ENCODE measurements at regions not wholly inside any gene's neighbourhood (a gene's known extent, or its start where the extent isn't known, plus 50 kb on each side); places are given as distances from the start of the nearest gene placed in this dataset.

GRCh38 chr1:30262158-30262557 is 461.2 kb downstream of the MATN1 start:
- TF ChIP-seq FOXK2 (IDR thresholded peaks at IDR 0.05) (no peak), FOXM1 (IDR thresholded peaks at IDR 0.05; ENCODE audit: borderline replicate concordance) (no peak), ELF4 (IDR thresholded peaks at IDR 0.05) (no peak), SP1 (IDR thresholded peaks at IDR 0.05) (no peak), HDGF (IDR thresholded peaks at IDR 0.05; ENCODE audit: borderline replicate concordance) (no peak), ARNT (IDR thresholded peaks at IDR 0.05) (no peak), SUZ12 (IDR thresholded peaks at IDR 0.05) (no peak), L3MBTL2 (conservative IDR thresholded peaks at IDR 0.05) (no peak), TARDBP (IDR thresholded peaks at IDR 0.05) (no peak), BHLHE40 (IDR thresholded peaks at IDR 0.05; ENCODE audit: borderline replicate concordance) (no peak), LEF1 (IDR thresholded peaks at IDR 0.05; ENCODE audit: borderline replicate concordance) (no peak), FOXA1 (IDR thresholded peaks at IDR 0.05) (no peak), NFRKB (IDR thresholded peaks at IDR 0.05) (no peak)
- ChIA-PET CTCF (interaction anchor here (0.6 kb wide), 1 partner anchor 118 kb away, joined by 6 read pairs; no protein-coding TSS in a partner anchor), POLR2A (no interaction called here)
- DNase-seq (ENCODE audit: extremely low spot score): no peak

DNA sequence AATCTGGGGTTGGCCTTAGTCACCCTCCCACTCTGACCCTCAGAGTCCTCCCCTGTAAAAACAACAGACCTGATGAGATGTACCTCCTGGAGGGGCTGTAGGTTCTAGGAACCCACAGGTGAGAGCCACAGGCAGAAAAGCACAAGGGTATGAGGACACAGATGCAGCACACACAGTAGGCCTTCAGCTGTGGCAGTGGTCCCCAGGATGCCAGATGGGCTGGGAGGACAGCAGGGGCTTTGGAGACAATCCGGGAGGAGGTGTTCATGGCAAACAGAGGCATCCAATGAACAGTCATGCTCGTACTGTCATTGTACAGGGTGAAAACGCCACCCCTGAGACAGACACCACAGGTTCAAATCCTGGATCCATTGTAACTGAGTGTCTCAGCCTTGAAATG is 463.1 kb downstream of the MATN1 start:
- ChIA-PET POLR2A (no interaction called here), CTCF (no interaction called here)
- no peak for DNase-seq (ENCODE audit: extremely low spot score)
- TF ChIP-seq FOXK2 (IDR thresholded peaks at IDR 0.05) (no peak), CTBP1 (IDR thresholded peaks at IDR 0.05; ENCODE audit: borderline replicate concordance) (no peak), ELF4 (IDR thresholded peaks at IDR 0.05) (no peak), BHLHE40 (IDR thresholded peaks at IDR 0.05; ENCODE audit: borderline replicate concordance) (no peak), ARNT (IDR thresholded peaks at IDR 0.05) (no peak)

- ChIA-PET CTCF (no interaction called here), POLR2A (no interaction called here)
- no peak for DNase-seq (ENCODE audit: extremely low spot score)
- no peak for TF ChIP-seq ZNF384 (IDR thresholded peaks at IDR 0.05)
- TF ChIP-seq NFRKB (IDR thresholded peaks at IDR 0.05): no peak
- no peak for TF ChIP-seq HDGF (IDR thresholded peaks at IDR 0.05; ENCODE audit: borderline replicate concordance)
- no peak for TF ChIP-seq FOXM1 (IDR thresholded peaks at IDR 0.05; ENCODE audit: borderline replicate concordance)
Measured at GRCh38 chr1:30259631-30260030, 463.8 kb downstream of the MATN1 start.

GRCh38 chr1:30258876-30259275 is 464.5 kb downstream of the MATN1 start:
- TF ChIP-seq SUZ12 (IDR thresholded peaks at IDR 0.05) (no peak), CTBP1 (IDR thresholded peaks at IDR 0.05; ENCODE audit: borderline replicate concordance) (no peak), ARNT (IDR thresholded peaks at IDR 0.05) (no peak), HDGF (IDR thresholded peaks at IDR 0.05; ENCODE audit: borderline replicate concordance) (no peak), SP1 (IDR thresholded peaks at IDR 0.05) (no peak), NFRKB (IDR thresholded peaks at IDR 0.05) (no peak), ZNF384 (IDR thresholded peaks at IDR 0.05) (no peak), TARDBP (IDR thresholded peaks at IDR 0.05) (no peak), LEF1 (IDR thresholded peaks at IDR 0.05; ENCODE audit: borderline replicate concordance) (no peak), L3MBTL2 (conservative IDR thresholded peaks at IDR 0.05) (no peak), FOXM1 (IDR thresholded peaks at IDR 0.05; ENCODE audit: borderline replicate concordance) (no peak)
- DNase-seq (ENCODE audit: extremely low spot score): no peak
- CTCF ChIA-PET: no interaction called here
- POLR2A ChIA-PET: no interaction called here

DNA sequence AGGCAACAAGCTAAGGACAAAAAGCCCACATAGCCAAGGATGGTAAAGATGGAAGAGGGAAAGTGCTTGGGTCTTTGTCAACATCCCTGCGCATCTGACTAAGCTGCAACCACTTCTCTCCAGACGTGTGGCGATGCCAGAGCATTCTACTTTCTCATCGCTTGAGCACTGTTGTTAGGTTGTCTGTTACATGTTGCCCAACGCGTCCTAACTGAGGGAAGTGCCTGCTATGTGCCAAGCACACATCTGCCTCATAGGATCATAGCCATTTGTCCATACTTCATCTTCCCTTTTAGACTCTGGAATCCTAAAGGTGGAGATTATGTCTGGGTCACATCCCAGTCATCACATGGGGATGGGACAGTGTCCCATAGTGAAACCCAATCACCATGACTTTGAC is 464.9 kb downstream of the MATN1 start:
- CTCF ChIA-PET: no interaction called here
- TF ChIP-seq NFRKB (IDR thresholded peaks at IDR 0.05) (no peak), SUZ12 (IDR thresholded peaks at IDR 0.05) (no peak), LEF1 (IDR thresholded peaks at IDR 0.05; ENCODE audit: borderline replicate concordance) (no peak), FOXK2 (IDR thresholded peaks at IDR 0.05) (no peak), L3MBTL2 (conservative IDR thresholded peaks at IDR 0.05) (no peak), CTBP1 (IDR thresholded peaks at IDR 0.05; ENCODE audit: borderline replicate concordance) (no peak), FOXA1 (IDR thresholded peaks at IDR 0.05) (no peak), ZNF384 (IDR thresholded peaks at IDR 0.05) (no peak), BHLHE40 (IDR thresholded peaks at IDR 0.05; ENCODE audit: borderline replicate concordance) (no peak), HDGF (IDR thresholded peaks at IDR 0.05; ENCODE audit: borderline replicate concordance) (no peak), ARNT (IDR thresholded peaks at IDR 0.05) (no peak), ELF4 (IDR thresholded peaks at IDR 0.05) (no peak), FOXM1 (IDR thresholded peaks at IDR 0.05; ENCODE audit: borderline replicate concordance) (no peak), SP1 (IDR thresholded peaks at IDR 0.05) (no peak), TARDBP (IDR thresholded peaks at IDR 0.05) (no peak)
- TF ChIP-seq, protein P1, sequence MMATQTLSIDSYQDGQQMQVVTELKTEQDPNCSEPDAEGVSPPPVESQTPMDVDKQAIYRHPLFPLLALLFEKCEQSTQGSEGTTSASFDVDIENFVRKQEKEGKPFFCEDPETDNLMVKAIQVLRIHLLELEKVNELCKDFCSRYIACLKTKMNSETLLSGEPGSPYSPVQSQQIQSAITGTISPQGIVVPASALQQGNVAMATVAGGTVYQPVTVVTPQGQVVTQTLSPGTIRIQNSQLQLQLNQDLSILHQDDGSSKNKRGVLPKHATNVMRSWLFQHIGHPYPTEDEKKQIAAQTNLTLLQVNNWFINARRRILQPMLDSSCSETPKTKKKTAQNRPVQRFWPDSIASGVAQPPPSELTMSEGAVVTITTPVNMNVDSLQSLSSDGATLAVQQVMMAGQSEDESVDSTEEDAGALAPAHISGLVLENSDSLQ (IDR thresholded peaks at IDR 0.05): no peak
- DNase-seq (ENCODE audit: extremely low spot score): no peak
- POLR2A ChIA-PET: no interaction called here

- no peak for DNase-seq (ENCODE audit: extremely low spot score)
- CTCF ChIA-PET: no interaction called here
- TF ChIP-seq ELF4 (IDR thresholded peaks at IDR 0.05) (no peak), FOXA1 (IDR thresholded peaks at IDR 0.05) (no peak), TARDBP (IDR thresholded peaks at IDR 0.05) (no peak), SUZ12 (IDR thresholded peaks at IDR 0.05) (no peak), BHLHE40 (IDR thresholded peaks at IDR 0.05; ENCODE audit: borderline replicate concordance) (no peak), NFRKB (IDR thresholded peaks at IDR 0.05) (no peak), CTBP1 (IDR thresholded peaks at IDR 0.05; ENCODE audit: borderline replicate concordance) (no peak), FOXK2 (IDR thresholded peaks at IDR 0.05) (no peak), SP1 (IDR thresholded peaks at IDR 0.05) (no peak)
- POLR2A ChIA-PET: no interaction called here
Measured at GRCh38 chr1:30257742-30258380, 465.5 kb downstream of the MATN1 start.

DNA sequence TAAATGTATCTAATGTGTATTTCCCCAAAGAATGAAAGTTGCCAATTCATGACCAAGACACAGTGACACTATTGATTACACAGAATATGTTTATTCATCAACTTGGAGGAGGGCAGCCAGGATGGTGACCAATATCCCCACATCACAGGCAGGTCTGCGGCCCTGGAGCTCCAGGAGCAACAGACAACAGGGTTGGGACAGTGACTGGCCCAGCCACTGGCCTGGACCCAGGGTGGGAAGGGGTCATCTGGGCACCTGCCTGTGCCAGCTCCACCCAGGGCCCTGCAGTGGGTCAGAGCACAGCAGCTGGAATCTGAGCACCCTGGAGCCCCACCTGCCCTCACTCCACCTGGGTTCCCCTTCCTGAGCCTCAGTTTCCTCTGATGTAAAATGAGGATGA is 466.1 kb downstream of the MATN1 start:
- no peak for DNase-seq (ENCODE audit: extremely low spot score)
- ChIA-PET POLR2A (no interaction called here), CTCF (no interaction called here)
- TF ChIP-seq L3MBTL2 (conservative IDR thresholded peaks at IDR 0.05) (no peak), LEF1 (IDR thresholded peaks at IDR 0.05; ENCODE audit: borderline replicate concordance) (no peak)

DNA sequence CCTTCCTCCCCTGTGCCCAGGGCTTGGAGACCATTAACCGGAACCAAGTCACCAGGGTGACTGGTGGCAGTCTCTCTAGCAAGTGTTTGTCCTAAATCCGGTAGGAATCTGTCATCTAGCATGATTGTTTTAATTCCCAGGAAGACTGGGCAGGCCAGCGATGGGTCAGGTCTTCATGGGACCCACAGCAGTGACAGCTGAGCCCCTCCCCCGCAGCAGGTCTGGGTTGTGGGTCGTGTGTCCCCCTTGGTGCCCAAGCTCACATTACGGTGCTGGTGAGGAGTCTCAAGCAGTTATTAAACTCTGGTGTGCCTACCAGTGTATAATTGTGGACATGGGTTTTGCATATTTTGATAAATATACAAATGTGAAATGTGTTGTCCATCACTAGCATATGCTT is 466.5 kb downstream of the MATN1 start:
- TF ChIP-seq FOXA1 (IDR thresholded peaks at IDR 0.05): no peak
- no peak for TF ChIP-seq L3MBTL2 (conservative IDR thresholded peaks at IDR 0.05)
- TF ChIP-seq ZNF384 (IDR thresholded peaks at IDR 0.05): no peak
- TF ChIP-seq SP1 (IDR thresholded peaks at IDR 0.05): no peak
- TF ChIP-seq BHLHE40 (IDR thresholded peaks at IDR 0.05; ENCODE audit: borderline replicate concordance): no peak
- TF ChIP-seq ARNT (IDR thresholded peaks at IDR 0.05): no peak
- TF ChIP-seq, protein P1 (IDR thresholded peaks at IDR 0.05): no peak
- TF ChIP-seq CTBP1 (IDR thresholded peaks at IDR 0.05; ENCODE audit: borderline replicate concordance): no peak
- no peak for TF ChIP-seq FOXM1 (IDR thresholded peaks at IDR 0.05; ENCODE audit: borderline replicate concordance)
- no peak for TF ChIP-seq FOXK2 (IDR thresholded peaks at IDR 0.05)
- TF ChIP-seq ELF4 (IDR thresholded peaks at IDR 0.05): no peak
- no peak for TF ChIP-seq NFRKB (IDR thresholded peaks at IDR 0.05)
- no peak for TF ChIP-seq HDGF (IDR thresholded peaks at IDR 0.05; ENCODE audit: borderline replicate concordance)
- TF ChIP-seq LEF1 (IDR thresholded peaks at IDR 0.05; ENCODE audit: borderline replicate concordance): no peak
- TF ChIP-seq SUZ12 (IDR thresholded peaks at IDR 0.05): no peak
- no peak for TF ChIP-seq TARDBP (IDR thresholded peaks at IDR 0.05)
- DNase-seq (ENCODE audit: extremely low spot score): no peak
- CTCF ChIA-PET: interaction anchor here (0.6 kb wide), 1 partner anchor 80 kb away, joined by 3 read pairs; no protein-coding TSS in a partner anchor
- POLR2A ChIA-PET: no interaction called here
